ENCODE measurements at regions not wholly inside any gene's neighbourhood (a gene's known extent, or its start where the extent isn't known, plus 50 kb on each side); places are given as distances from the start of the nearest gene placed in this dataset.

DNA sequence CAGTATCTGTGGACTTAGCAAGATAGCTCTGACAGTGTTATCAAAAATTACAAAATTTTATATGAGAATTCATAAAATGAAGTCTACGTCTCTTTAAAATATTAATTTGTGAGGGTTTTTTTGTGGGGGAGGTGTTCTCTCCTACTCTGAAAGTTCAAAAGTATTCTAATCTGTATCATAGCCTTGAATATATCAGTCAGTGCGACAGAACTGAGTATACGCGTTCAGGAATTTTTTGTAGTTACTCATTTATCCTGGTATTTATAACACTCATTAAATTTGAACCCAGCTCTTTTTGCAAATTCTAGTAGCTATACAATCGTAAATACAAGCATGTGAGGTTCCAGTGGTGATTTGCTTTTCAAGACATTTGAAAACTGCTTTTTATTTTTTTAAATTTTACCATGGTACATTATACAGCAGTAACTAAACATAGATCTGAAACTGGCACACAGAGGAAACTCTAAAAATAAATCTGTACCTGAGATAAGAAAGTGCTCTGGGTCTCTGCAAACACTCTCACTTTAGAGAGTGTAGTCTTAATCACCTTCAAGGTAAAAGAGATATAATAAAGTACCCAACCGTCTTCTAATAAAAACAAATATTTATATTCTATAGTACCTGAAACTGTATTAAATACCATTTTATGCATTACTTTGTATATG, 178.4 kb upstream of the ADAMTS5 start:
- Mint-ChIP-seq H3K4me1 (ENCODE audit: low read depth, unreplicated experiment) (no peaks in the 10 kb centered on the region), H3K27ac (ENCODE audit: unreplicated experiment) (no peak overlapping the region), H3K36me3 (ENCODE audit: unreplicated experiment) (peaks cover 9% of the 10 kb centered on the region), H3K4me3 (ENCODE audit: unreplicated experiment) (no peak overlapping the region), H3K9me3 (ENCODE audit: unreplicated experiment) (no peaks in the 10 kb centered on the region), H3K27me3 (ENCODE audit: unreplicated experiment) (peaks cover 2% of the 10 kb centered on the region)
- no peak for TF ChIP-seq CTCF (IDR thresholded peaks at IDR 0.05; ENCODE audit: partially characterized antibody, unreplicated experiment)
- DNase-seq, result no peak

DNA sequence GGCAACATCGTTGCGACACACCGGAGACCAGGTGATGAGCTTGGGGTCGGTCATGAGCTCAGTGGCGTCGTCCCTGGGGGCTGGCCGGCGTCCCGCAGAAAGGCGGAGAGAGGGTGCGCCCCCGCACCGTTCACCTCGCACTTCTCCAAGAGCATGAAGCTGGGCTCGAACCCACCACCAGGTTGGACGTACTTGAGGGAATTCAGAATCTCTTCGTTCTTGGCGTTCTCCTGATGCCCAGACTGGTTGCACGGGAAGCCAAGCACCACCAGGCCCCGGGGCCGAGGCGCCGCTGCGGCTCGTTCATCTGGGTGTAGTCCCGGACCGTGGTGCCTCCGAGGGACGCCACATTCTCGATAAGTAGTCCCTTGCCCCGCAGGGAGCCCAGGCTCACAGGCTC, 176.6 kb upstream of the ADAMTS5 start:
- Mint-ChIP-seq H3K27me3 (ENCODE audit: unreplicated experiment) (peaks cover 2% of the 10 kb centered on the region), H3K4me3 (ENCODE audit: unreplicated experiment) (no peak overlapping the region), H3K4me1 (ENCODE audit: low read depth, unreplicated experiment) (no peaks in the 10 kb centered on the region), H3K36me3 (ENCODE audit: unreplicated experiment) (peaks cover 8% of the 10 kb centered on the region), H3K27ac (ENCODE audit: unreplicated experiment) (no peak overlapping the region), H3K9me3 (ENCODE audit: unreplicated experiment) (no peaks in the 10 kb centered on the region)
- TF ChIP-seq CTCF (IDR thresholded peaks at IDR 0.05; ENCODE audit: partially characterized antibody, unreplicated experiment), result no peak
- DNase-seq, result no peak

GRCh38 chr21:27139526-27139925, 172.6 kb upstream of the ADAMTS5 start:
- H3K4me1 Mint-ChIP-seq (ENCODE audit: low read depth, unreplicated experiment), result no peaks in the 10 kb centered on the region
- H3K36me3 Mint-ChIP-seq (ENCODE audit: unreplicated experiment), result no peaks in the 10 kb centered on the region
- no peaks in the 10 kb centered on the region for H3K9me3 Mint-ChIP-seq (ENCODE audit: unreplicated experiment)
- no peaks in the 10 kb centered on the region for H3K27me3 Mint-ChIP-seq (ENCODE audit: unreplicated experiment)
- DNase-seq, result no peak
- no peak overlapping the region for H3K4me3 Mint-ChIP-seq (ENCODE audit: unreplicated experiment)
- TF ChIP-seq CTCF (IDR thresholded peaks at IDR 0.05; ENCODE audit: partially characterized antibody, unreplicated experiment), result no peak
- H3K27ac Mint-ChIP-seq (ENCODE audit: unreplicated experiment), result no peak overlapping the region

DNA sequence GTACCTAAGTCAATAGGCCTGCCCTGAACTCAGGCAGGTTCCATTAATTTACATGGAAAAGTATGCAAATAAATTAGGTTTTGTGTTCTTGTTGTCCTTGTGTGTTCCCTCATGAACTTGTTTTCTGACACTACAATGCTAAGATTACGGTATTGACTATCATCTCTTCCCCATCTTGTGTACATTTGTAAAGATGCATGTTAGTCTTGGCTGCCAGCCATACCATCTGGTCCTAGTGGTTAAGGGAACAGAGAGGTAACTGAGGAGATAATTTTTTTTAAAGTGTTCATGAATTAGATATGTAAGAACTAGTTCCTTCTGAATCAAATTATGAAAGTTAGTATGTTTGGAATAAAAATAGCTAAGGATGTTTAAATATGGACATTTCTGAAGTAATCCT, 167.6 kb upstream of the ADAMTS5 start:
- Mint-ChIP-seq H3K4me3 (ENCODE audit: unreplicated experiment) (no peak overlapping the region), H3K36me3 (ENCODE audit: unreplicated experiment) (no peaks in the 10 kb centered on the region), H3K4me1 (ENCODE audit: low read depth, unreplicated experiment) (peaks cover 4% of the 10 kb centered on the region), H3K9me3 (ENCODE audit: unreplicated experiment) (no peaks in the 10 kb centered on the region), H3K27me3 (ENCODE audit: unreplicated experiment) (peaks cover 3% of the 10 kb centered on the region), H3K27ac (ENCODE audit: unreplicated experiment) (no peak overlapping the region)
- DNase-seq, result no peak
- no peak for TF ChIP-seq CTCF (IDR thresholded peaks at IDR 0.05; ENCODE audit: partially characterized antibody, unreplicated experiment)

DNA sequence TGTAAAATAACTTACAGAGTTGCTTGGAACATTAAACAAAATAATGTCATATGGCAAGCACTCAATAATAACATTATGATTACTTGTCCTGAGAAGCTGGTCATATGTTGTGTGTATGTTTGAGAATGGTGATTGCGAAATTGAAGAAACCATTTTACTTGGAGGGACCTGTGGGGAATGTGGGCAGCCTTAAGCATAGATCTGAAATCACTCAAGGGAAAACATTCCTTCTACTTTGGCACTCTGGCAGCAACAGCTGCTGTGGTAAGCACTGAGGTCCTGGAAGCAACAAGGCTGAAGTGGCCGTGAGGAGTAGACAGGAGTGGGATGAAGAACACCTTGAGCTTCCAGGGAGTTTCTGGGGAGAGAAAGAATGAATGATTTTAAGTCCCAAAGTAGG, 165.4 kb upstream of the ADAMTS5 start:
- Mint-ChIP-seq H3K4me1 (ENCODE audit: low read depth, unreplicated experiment) (peaks cover 4% of the 10 kb centered on the region), H3K27me3 (ENCODE audit: unreplicated experiment) (peaks cover 3% of the 10 kb centered on the region), H3K4me3 (ENCODE audit: unreplicated experiment) (no peak overlapping the region), H3K9me3 (ENCODE audit: unreplicated experiment) (no peaks in the 10 kb centered on the region), H3K27ac (ENCODE audit: unreplicated experiment) (no peak overlapping the region), H3K36me3 (ENCODE audit: unreplicated experiment) (no peaks in the 10 kb centered on the region)
- TF ChIP-seq CTCF (IDR thresholded peaks at IDR 0.05; ENCODE audit: partially characterized antibody, unreplicated experiment), result no peak
- DNase-seq, result no peak
